Activated CD4-positive, alpha-beta T cell treated with anti-CD3 and anti-CD28 coated beads, Interleukin-10, Interleukin-2, amounts not matched to agents 100 ng/mL and 50 ng/mL, durations not matched to agents 16 hours and 8 hours (primary cell): ENCODE measurements at regions not wholly inside any gene's neighbourhood (a gene's known extent, or its start where the extent isn't known, plus 50 kb on each side); places are given as distances from the start of the nearest gene placed in this dataset.

ENCODE experiments used
- DNase-seq: peaks from one replicate; pipeline ENCODE4 v3.0.0-alpha.2; 2020

GRCh38 chr9:84187090-84187489 is 153.5 kb downstream of the SLC28A3 start:
- no peak for DNase-seq

GRCh38 chr9:84189904-84190303 is 150.7 kb downstream of the SLC28A3 start:
- DNase-seq = no peak

GRCh38 chr9:84190411-84190810 is 150.1 kb downstream of the SLC28A3 start:
- no peak for DNase-seq

DNA sequence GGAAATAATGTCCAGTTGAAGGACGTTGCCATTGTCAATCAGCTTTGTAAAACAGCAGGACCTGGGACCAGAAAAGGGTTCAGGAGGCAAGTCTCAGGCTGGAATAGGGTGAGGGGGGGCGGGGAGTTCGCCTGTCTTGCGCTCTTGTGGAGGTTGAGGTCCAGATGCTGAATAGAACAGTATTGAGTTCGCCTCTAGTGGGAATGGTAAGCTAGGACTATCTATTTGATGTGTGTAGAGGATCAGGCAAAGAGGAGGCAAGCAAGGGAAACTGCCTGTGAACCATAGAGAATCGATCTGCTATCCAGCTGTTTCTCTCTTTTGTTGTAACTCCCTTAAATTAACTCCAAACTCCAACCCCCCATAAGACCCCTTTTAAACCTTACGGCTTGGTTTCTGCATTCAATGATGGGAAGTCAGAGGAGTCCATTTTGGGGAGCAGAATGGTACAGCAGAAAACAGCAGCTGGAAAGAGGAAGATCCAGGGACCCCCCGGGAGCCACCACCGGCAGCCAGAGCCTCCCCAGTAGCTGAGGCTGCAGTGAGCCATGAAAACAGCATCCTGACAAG is 133.7 kb downstream of the SLC28A3 start:
- no peak for DNase-seq

GRCh38 chr9:84207491-84207951 is 133.0 kb downstream of the SLC28A3 start:
- no peak for DNase-seq

DNA sequence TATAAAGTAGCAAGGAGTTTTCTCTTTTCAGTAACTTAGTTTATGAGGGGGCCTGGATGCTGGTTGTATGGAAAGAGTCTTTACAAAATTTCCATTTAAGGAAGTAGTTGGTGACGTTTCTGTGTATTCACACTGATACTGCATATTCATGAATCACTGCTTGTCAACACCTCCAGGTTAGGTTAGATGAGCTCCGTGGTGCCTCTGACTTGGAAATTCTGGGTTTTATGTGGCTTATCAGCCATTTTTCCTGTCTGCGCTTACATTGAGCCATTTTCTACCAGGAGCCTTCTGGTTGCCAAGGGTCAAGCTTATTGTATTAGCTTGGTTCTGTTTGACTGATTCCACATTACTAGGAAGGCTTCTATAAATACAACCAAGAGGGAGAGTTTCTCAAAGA is 128.3 kb downstream of the SLC28A3 start:
- no peak for DNase-seq

DNA sequence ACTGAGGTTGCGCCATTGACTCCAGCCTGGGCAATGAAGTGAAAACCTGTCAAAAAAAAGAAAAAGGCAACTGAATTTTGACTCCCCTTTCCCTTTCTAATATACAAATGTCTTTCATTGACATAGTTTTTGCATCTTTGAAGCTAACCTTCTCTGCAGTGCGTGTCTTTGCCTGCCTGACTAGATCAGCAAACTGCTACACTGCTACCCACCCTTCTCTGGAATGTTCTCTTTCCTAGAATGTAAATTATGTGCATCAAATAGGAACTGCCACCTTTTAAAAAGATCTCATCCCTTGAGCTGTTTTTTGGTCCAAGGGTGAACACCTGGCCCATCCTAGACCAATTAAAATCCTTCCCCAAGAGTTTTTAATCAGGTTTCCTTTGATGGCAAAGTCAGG is 127.6 kb downstream of the SLC28A3 start:
- DNase-seq = no peak

- no peak for DNase-seq
Observed at GRCh38 chr9:84216151-84216550, 124.4 kb downstream of the SLC28A3 start.

DNA sequence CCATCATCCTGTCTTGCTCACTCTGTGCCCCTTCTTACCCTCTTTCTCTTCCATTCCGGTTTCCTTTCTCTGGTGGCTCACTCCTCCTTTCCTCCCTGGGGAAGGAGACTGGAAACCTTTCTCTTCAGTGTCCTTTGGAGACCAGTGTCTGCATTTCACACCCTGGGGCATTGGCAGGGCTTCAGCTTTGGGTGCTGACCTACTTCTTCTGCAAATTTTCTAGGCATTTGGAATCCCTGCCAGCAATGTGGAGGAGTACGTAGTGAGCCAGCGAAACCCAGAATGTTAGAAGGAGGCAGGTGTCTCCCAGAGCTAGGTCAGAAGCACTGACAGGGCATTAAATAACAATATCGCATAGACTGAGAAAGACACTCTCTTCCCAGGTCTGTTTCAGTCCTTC is 122.2 kb downstream of the SLC28A3 start:
- DNase-seq = no peak

- no peak for DNase-seq
Observed at GRCh38 chr9:84224246-84224645, 116.3 kb downstream of the SLC28A3 start.
